HG03521 (cell line): ENCODE measurements at regions not wholly inside any gene's neighbourhood (a gene's known extent, or its start where the extent isn't known, plus 50 kb on each side); places are given as distances from the start of the nearest gene placed in this dataset.
"Not testable (repeated sequence)": the region's sequence is repeated elsewhere in the genome, so short reads cannot be mapped to it uniquely, and the experiment has no call there.

Experiments
- ATAC-seq: cut with Tn5 transposase; IDR thresholded peaks from one replicate; pipeline ENCODE4 v1.9.1; 2021; ENCODE audit warnings: mild to moderate bottlenecking, moderate library complexity; ENCODE audit not compliant: unreplicated experiment

DNA sequence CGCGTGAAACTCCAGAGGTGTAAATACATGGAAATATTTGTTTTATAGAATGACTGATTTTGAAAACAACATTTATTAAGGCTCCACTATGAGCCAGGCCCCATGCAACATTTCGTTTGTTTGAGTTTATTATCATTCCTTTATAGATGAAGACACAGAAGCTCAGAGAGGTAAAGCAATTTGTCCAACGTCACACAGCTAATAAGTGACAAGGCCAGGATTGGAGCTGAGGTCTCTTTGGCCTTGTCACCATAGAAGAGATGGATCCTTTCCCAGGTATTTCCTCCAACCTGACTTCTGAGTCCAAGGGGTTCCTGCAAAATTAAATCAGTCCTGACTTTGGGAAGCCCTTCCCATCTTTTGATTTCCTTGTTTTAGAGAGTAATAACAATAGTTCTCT lies 98.0 kb downstream of the SYF2 start:
- ATAC-seq: no peak

DNA sequence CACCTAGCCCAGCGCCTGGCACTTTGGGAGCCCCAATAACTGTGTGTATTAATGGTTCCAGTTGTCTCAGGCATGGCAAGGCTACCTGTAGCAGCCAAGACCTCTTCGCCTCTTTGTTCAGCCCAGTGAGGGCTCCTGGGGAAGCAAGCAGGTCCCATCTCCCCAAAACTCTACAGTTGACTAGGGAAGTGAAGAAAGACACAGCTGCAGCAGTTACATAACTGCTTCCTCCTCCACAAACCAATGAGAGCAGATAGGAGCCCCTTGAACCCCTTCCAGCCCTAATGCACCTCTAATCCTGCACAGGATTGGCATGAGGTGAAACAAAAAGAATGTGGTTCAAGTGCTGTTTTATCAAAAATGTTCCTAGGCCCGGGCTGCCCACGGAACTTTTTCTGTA lies 100.5 kb downstream of the SYF2 start:
- ATAC-seq: no peak

GRCh38 chr1:25130895-25131294 lies 101.4 kb downstream of the SYF2 start:
- no peak for ATAC-seq

- no peak for ATAC-seq
These were observed 102.9 kb downstream of the SYF2 start for GRCh38 chr1:25129380-25129779.

GRCh38 chr1:25128121-25128621 lies 104.1 kb downstream of the SYF2 start:
- ATAC-seq: no peak

DNA sequence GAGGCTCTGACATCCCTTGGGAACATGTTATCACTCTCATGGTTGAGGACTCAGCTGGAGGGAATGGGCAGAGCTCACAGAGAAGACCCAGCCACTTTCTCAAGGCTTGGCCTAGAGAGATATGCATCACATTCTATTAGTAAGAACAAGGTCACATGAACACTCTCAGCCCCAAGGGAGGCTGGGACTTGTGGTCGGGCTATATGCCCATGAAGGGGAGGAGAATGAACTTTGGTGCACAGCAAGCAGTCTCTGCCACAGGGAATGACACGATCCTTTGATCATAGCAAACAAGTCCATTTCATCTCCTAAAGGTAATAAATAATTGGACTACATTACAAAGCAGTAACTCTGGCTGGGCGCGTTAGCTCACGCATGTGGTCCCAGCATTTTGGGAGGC lies 105.7 kb downstream of the SYF2 start:
- no peak for ATAC-seq

DNA sequence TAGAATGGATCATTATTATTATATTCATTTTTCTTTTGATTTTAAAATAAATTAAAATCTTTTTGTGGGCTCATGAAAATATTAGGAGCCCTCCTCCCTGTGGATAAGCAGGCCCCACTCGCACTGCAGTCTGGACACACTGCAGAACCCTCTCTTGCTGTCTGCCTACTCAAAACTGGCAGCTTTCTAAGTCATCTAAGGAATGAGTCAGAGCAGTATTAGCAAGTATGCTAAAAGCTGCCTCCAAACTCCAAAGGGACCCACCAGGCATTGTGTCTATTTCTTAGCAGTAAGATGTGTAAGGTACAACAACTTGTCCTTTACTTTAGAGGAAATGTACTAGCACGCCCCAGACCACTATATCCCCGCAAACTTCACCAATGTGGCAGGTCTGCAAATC lies 108.8 kb downstream of the SYF2 start:
- no peak for ATAC-seq

GRCh38 chr1:25122747-25123146 lies 109.6 kb downstream of the SYF2 start:
- no peak for ATAC-seq

- ATAC-seq: no peak
These were observed 112.0 kb downstream of the SYF2 start for GRCh38 chr1:25120281-25120680.

DNA sequence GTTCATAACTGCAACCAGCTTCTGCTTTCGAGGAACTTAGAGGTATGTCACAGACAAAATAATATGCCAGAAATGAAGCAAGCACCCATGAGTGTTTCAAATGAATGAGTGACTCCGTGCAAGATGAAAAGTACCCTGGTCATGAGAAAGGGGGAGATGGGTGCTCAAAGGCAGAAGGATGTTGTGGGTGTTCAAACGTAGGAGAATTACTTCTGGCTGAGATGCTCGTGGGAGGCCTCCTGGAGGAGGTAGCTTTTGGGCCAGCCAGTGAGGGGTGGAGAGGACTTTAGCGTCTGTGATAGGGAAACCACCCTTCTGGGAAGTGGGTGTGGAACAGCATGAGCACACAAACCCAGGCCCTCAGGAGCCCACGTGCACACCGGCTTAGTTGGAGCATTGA lies 113.8 kb downstream of the SYF2 start:
- ATAC-seq: no peak

DNA sequence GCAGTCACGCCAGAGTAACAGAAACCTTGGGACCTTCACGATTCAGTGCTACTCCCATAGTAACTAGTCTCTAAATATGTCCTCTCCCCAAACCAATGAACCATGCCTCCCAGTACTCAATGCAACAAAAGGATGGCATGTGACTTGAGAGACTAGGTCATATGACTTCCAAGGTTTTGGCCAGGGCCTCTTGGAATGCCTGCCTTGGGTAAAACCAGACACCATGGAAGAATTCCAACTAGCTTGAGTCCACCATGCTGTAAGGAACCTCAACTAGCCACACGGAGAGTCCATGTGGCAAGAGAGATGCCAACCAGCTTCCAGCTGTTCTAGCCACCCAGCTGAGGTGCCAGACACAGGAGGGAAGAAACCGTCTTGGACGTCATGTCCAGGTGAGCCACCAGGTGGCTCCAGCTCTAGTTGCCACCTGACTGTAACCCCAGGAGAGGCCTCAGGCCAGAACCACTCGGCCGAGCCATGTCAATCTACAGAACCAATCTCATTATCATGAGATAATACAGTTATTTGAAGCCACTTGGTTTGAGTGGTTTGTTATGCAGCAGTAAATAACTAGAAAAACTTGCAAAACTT lies 115.0 kb downstream of the SYF2 start:
- ATAC-seq: no peak

- no peak for ATAC-seq
These were observed 115.5 kb downstream of the SYF2 start for GRCh38 chr1:25116832-25117231.

DNA sequence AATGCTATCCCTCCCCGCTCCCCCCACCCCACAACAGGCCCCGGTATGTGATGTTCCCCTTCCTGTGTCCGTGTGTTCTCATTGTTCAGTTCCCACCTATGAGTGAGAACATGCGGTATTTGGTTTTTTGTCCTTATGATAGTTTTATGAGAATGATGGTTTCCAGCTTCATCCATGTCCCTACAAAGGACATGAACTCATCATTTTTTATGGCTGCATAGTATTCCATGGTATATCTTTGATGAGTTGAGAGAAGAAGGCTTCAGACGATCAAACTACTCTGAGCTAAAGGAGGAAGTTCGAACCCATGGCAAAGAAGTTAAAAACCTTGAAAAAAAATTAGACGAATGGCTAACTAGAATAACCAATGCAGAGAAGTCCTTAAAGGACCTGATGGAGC lies 116.2 kb downstream of the SYF2 start:
- not testable (repeated sequence) for ATAC-seq

GRCh38 chr1:25113731-25114130 lies 118.6 kb downstream of the SYF2 start:
- no peak for ATAC-seq

- ATAC-seq: no peak
These were observed 119.2 kb downstream of the SYF2 start for GRCh38 chr1:25113086-25113485.

- no peak for ATAC-seq
These were observed 119.9 kb downstream of the SYF2 start for GRCh38 chr1:25112400-25112799.

GRCh38 chr1:25111706-25112105 lies 120.6 kb downstream of the SYF2 start:
- ATAC-seq: no peak

- no peak for ATAC-seq
These were observed 121.8 kb downstream of the SYF2 start for GRCh38 chr1:25110485-25110884.

DNA sequence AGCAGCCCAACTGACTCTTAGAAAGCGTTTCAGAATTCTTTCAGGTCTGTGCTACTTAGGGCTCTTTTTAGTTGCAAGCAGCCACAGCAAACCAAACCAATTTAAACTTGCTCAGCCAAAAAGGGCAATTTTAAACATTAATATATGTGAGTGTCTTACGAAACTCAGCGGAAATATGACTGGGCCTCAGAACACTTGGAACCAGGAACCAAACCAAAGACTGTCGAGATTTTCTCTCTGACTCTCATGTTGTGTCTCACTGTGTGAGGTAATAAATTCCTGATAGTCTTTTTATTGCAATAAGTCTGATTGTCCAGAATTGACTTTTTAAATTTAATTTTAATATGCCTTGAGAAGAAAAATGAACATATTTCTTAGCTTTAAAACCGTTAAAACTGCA lies 122.3 kb downstream of the SYF2 start:
- no peak for ATAC-seq

DNA sequence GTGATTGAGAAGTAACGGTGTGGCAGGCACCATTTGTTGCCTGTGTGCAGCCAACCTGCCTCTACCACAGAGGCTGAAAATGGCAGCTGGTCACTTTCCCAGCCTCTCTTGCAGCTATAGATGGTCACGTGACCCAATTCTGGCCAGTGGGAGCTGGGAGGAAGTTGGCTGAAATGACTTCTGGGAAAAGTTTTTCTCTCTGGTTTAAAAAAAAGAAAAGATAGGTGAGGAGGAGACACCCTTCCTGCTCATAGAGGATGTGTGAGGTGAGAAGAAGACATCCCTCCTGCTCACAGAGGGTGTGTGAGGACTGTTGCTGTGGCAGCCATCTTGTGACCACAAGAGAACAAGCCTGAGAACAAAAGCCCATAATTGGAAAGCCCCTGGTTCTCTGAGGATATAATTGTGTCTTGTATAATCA lies 122.8 kb downstream of the SYF2 start:
- no peak for ATAC-seq

GRCh38 chr1:25107643-25108010 lies 124.7 kb downstream of the SYF2 start:
- no peak for ATAC-seq

DNA sequence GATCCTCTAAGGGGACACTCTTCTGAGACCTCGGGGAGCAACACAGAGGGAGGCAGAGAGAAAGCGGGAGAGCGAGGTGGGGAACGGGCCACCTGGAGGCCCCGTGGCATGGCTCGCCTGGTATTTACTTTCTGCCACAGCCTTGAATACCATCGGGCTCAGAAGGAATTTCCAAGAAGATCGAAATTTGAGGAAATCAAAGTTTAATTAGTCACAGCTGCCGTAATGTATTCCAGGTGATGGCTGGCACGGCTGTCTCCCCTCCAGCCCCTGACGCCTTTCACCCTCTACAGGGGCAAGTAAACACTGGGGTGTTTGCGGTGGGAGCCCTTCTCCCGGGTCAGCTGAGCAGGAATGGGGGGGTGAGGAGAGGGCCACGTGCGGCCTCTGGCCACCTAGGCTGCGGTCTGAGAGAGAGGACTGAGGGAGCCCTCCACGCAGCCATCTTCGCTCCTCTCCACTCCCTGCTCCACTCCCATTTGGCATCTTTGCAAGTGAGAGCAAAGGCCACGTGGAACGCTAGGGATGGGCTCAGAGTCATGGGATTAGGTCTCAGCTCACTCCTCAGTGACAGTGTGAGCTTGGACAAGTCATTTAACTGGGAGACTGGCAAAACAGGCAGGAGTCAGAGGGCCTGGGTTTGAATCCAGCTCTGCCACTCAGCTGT lies 125.2 kb downstream of the SYF2 start:
- ATAC-seq: no peak

DNA sequence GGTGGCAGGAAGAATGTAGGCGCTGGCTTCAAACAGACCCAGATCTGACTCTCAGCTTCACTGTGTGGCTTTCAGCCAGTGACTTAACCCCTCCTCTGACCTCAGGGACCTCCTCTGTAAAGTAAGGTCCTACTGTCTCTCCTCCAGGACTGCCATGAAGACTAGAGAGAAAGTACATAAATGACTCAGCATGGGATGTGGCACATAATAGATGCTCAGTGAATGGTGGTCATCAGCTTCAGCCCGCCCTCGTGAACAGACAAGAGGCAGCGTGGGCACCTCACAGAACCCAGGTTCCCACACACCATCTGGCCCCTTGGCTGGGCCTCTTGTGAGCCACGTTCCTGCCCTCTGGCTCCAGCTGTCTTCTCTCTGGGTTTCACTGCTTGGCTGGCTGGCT lies 126.0 kb downstream of the SYF2 start:
- no peak for ATAC-seq
